ENCODE measurements at regions not wholly inside any gene's neighbourhood (a gene's known extent, or its start where the extent isn't known, plus 50 kb on each side); places are given as distances from the start of the nearest gene placed in this dataset.
"Not testable (repeated sequence)": the region's sequence is repeated elsewhere in the genome, so short reads cannot be mapped to it uniquely, and the experiment has no call there.

GRCh38 chr17:22310717-22311686 lies 618.7 kb downstream of the KCNJ18 start:
- no peak for DNase-seq (ENCODE audit: low read depth, low spot score)
- Histone ChIP-seq H3K9ac (ENCODE audit: insufficient read length) (no peak overlapping the region), H3K4me3 (no peak overlapping the region), H3K27ac (no peak overlapping the region), H3K9me3 (ENCODE audit: low read depth, low read length) (no peaks in the 10 kb centered on the region), H3K36me3 (ENCODE audit: insufficient read depth, low read length) (no peaks in the 10 kb centered on the region)
- no peak for TF ChIP-seq POLR2AphosphoS5 (IDR thresholded peaks at IDR 0.05; ENCODE audit: borderline replicate concordance, low read depth, low read length)
- no peak for TF ChIP-seq FOXP2 (optimal IDR thresholded peaks at IDR 0.05; ENCODE audit: control extremely low read depth, extremely low read length, insufficient read depth)
- no peak for TF ChIP-seq EZH2 (IDR thresholded peaks at IDR 0.05)

GRCh38 chr17:22321001-22321400 lies 628.7 kb downstream of the KCNJ18 start:
- DNase-seq (ENCODE audit: low read depth, low spot score), result not testable (repeated sequence)

GRCh38 chr17:22322893-22323550 lies 630.7 kb downstream of the KCNJ18 start:
- not testable (repeated sequence) for H3K36me3 ChIP-seq (ENCODE audit: insufficient read depth, low read length); H3K4me3 ChIP-seq; DNase-seq (ENCODE audit: low read depth, low spot score); H3K9me3 ChIP-seq (ENCODE audit: low read depth, low read length); H3K9ac ChIP-seq (ENCODE audit: insufficient read length); H3K27ac ChIP-seq

More at GRCh38 chr17:22321001-22321400, 628.7 kb downstream of the KCNJ18 start:
- not testable (repeated sequence) for H3K4me3 ChIP-seq; H3K9ac ChIP-seq (ENCODE audit: insufficient read length); H3K27ac ChIP-seq; H3K9me3 ChIP-seq (ENCODE audit: low read depth, low read length); H3K36me3 ChIP-seq (ENCODE audit: insufficient read depth, low read length)

GRCh38 chr17:22337467-22337866 lies 645.1 kb downstream of the KCNJ18 start:
- H3K4me3 ChIP-seq, result no peak overlapping the region
- DNase-seq (ENCODE audit: low read depth, low spot score), result no peak
- H3K27ac ChIP-seq, result no peak overlapping the region
- no peaks in the 10 kb centered on the region for H3K36me3 ChIP-seq (ENCODE audit: insufficient read depth, low read length)
- H3K9ac ChIP-seq (ENCODE audit: insufficient read length), result no peak overlapping the region
- TF ChIP-seq POLR2AphosphoS5 (IDR thresholded peaks at IDR 0.05; ENCODE audit: borderline replicate concordance, low read depth, low read length) (no peak), FOXP2 (optimal IDR thresholded peaks at IDR 0.05; ENCODE audit: control extremely low read depth, extremely low read length, insufficient read depth) (no peak), EZH2 (IDR thresholded peaks at IDR 0.05) (no peak)
- H3K9me3 ChIP-seq (ENCODE audit: low read depth, low read length), result no peaks in the 10 kb centered on the region

GRCh38 chr17:22356603-22357002 lies 664.3 kb downstream of the KCNJ18 start:
- not testable (repeated sequence) for H3K9me3 ChIP-seq (ENCODE audit: low read depth, low read length); DNase-seq (ENCODE audit: low read depth, low spot score); H3K9ac ChIP-seq (ENCODE audit: insufficient read length)

GRCh38 chr17:22370988-22371387 lies 678.7 kb downstream of the KCNJ18 start:
- H3K9me3 ChIP-seq (ENCODE audit: low read depth, low read length); DNase-seq (ENCODE audit: low read depth, low spot score); H3K36me3 ChIP-seq (ENCODE audit: insufficient read depth, low read length); H3K9ac ChIP-seq (ENCODE audit: insufficient read length); H3K4me3 ChIP-seq; H3K27ac ChIP-seq: not testable (repeated sequence)

More at GRCh38 chr17:22356603-22357002, 664.3 kb downstream of the KCNJ18 start:
- H3K4me3 ChIP-seq; H3K36me3 ChIP-seq (ENCODE audit: insufficient read depth, low read length); H3K27ac ChIP-seq: not testable (repeated sequence)

- DNase-seq (ENCODE audit: low read depth, low spot score), result no peak
- Histone ChIP-seq H3K9ac (ENCODE audit: insufficient read length) (no peak overlapping the region), H3K9me3 (ENCODE audit: low read depth, low read length) (no peaks in the 10 kb centered on the region), H3K36me3 (ENCODE audit: insufficient read depth, low read length) (no peaks in the 10 kb centered on the region), H3K4me3 (no peak overlapping the region), H3K27ac (no peak overlapping the region)
- TF ChIP-seq EZH2 (IDR thresholded peaks at IDR 0.05), result no peak
- TF ChIP-seq POLR2AphosphoS5 (IDR thresholded peaks at IDR 0.05; ENCODE audit: borderline replicate concordance, low read depth, low read length), result no peak
- no peak for TF ChIP-seq FOXP2 (optimal IDR thresholded peaks at IDR 0.05; ENCODE audit: control extremely low read depth, extremely low read length, insufficient read depth)
These were observed 681.6 kb downstream of the KCNJ18 start for GRCh38 chr17:22373911-22374310.

GRCh38 chr17:22374741-22375140 lies 682.4 kb downstream of the KCNJ18 start:
- no peak for DNase-seq (ENCODE audit: low read depth, low spot score)
- Histone ChIP-seq H3K36me3 (ENCODE audit: insufficient read depth, low read length) (no peaks in the 10 kb centered on the region), H3K27ac (no peak overlapping the region), H3K4me3 (no peak overlapping the region), H3K9me3 (ENCODE audit: low read depth, low read length) (no peaks in the 10 kb centered on the region), H3K9ac (ENCODE audit: insufficient read length) (no peak overlapping the region)
- TF ChIP-seq POLR2AphosphoS5 (IDR thresholded peaks at IDR 0.05; ENCODE audit: borderline replicate concordance, low read depth, low read length) (no peak), FOXP2 (optimal IDR thresholded peaks at IDR 0.05; ENCODE audit: control extremely low read depth, extremely low read length, insufficient read depth) (no peak), EZH2 (IDR thresholded peaks at IDR 0.05) (no peak)

GRCh38 chr17:22376747-22377146 lies 684.4 kb downstream of the KCNJ18 start:
- H3K27ac ChIP-seq; DNase-seq (ENCODE audit: low read depth, low spot score); H3K9me3 ChIP-seq (ENCODE audit: low read depth, low read length); H3K4me3 ChIP-seq; H3K9ac ChIP-seq (ENCODE audit: insufficient read length); H3K36me3 ChIP-seq (ENCODE audit: insufficient read depth, low read length): not testable (repeated sequence)

GRCh38 chr17:22378748-22379147 lies 686.4 kb downstream of the KCNJ18 start:
- not testable (repeated sequence) for H3K4me3 ChIP-seq; H3K27ac ChIP-seq; DNase-seq (ENCODE audit: low read depth, low spot score); H3K36me3 ChIP-seq (ENCODE audit: insufficient read depth, low read length); H3K9me3 ChIP-seq (ENCODE audit: low read depth, low read length); H3K9ac ChIP-seq (ENCODE audit: insufficient read length)

GRCh38 chr17:22381589-22381988 lies 689.3 kb downstream of the KCNJ18 start:
- H3K36me3 ChIP-seq (ENCODE audit: insufficient read depth, low read length); H3K9me3 ChIP-seq (ENCODE audit: low read depth, low read length); H3K4me3 ChIP-seq; H3K9ac ChIP-seq (ENCODE audit: insufficient read length); DNase-seq (ENCODE audit: low read depth, low spot score); H3K27ac ChIP-seq: not testable (repeated sequence)

GRCh38 chr17:22383772-22384460 lies 691.6 kb downstream of the KCNJ18 start:
- not testable (repeated sequence) for H3K9ac ChIP-seq (ENCODE audit: insufficient read length); DNase-seq (ENCODE audit: low read depth, low spot score); H3K27ac ChIP-seq; H3K4me3 ChIP-seq; H3K36me3 ChIP-seq (ENCODE audit: insufficient read depth, low read length); H3K9me3 ChIP-seq (ENCODE audit: low read depth, low read length)
